SKM-1 treated with dmso at 0.1 percent for 144 hours (cell line): ENCODE measurements at regions not wholly inside any gene's neighbourhood (a gene's known extent, or its start where the extent isn't known, plus 50 kb on each side); places are given as distances from the start of the nearest gene placed in this dataset.
"Not testable (repeated sequence)": the region's sequence is repeated elsewhere in the genome, so short reads cannot be mapped to it uniquely, and the experiment has no call there.

Experiments
- DNase-seq: peaks from one replicate; lab custom pipeline; 2025; ENCODE audit not compliant: unreplicated experiment; lab: John Stamatoyannopoulos, UW

- DNase-seq = no peak
These were observed 2618.6 kb downstream of the ARAP2 start for GRCh38 chr4:33625748-33626147.

GRCh38 chr4:33626221-33626620 lies 2618.1 kb downstream of the ARAP2 start:
- DNase-seq = no peak

GRCh38 chr4:33628296-33628695 lies 2616.0 kb downstream of the ARAP2 start:
- DNase-seq = no peak

GRCh38 chr4:33649015-33649414 lies 2595.3 kb downstream of the ARAP2 start:
- DNase-seq = no peak

DNA sequence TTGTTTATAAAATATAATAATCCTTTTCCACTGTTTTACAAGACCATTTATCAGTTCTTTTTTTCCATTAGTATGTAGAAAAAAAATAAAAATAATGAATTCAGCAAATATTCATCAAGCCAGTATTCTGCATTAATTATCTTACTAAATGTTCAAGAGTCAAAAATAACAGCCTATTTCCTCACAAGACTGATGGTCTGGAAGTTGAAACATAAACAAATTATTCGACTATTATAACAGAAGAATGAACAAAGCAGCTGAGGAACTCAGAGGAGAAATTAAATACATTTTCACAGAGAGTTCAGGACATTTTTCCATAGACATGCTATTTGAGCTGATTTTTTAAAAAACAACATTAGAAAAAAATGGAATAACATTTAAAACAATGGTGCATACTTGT lies 2594.8 kb downstream of the ARAP2 start:
- DNase-seq = no peak

- no peak for DNase-seq
These were observed 2594.3 kb downstream of the ARAP2 start for GRCh38 chr4:33650036-33650435.

DNA sequence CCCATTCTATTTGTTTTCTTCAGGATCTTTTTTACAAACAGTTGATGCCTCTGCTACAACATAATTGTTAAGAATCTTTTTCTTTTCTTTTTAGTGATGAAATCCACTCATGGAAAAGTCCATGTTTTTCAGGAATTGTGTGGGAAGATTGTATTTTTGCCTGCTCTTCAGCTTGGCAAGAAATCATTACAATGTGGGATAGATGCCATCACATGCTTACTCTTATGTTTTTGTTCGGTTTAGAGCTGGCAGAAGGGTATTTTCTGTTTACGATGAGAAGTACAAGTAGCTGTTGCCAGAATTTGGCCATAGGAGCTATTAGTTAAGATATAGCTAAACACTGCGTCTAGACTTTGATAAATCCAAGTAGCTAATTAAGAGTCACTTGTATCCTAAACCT lies 2585.3 kb downstream of the ARAP2 start:
- no peak for DNase-seq

DNA sequence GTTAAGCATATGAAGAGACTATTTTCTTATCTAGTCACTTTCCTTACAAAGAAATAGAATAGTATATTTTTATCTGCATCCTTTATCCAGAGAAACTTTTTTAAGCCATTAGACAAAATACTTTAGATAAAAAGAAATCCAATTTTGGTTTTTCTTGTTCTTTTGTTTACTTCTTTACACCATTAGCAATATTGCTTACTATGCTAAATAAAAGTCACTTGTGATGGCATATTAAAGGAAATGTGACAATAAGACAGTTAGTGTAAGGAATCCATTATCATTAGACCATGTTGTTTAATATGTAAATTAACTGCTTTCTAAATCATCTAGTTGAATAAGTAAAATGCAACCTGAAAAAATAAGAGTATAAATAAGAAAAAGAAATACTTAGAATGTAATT lies 2582.7 kb downstream of the ARAP2 start:
- DNase-seq = no peak

DNA sequence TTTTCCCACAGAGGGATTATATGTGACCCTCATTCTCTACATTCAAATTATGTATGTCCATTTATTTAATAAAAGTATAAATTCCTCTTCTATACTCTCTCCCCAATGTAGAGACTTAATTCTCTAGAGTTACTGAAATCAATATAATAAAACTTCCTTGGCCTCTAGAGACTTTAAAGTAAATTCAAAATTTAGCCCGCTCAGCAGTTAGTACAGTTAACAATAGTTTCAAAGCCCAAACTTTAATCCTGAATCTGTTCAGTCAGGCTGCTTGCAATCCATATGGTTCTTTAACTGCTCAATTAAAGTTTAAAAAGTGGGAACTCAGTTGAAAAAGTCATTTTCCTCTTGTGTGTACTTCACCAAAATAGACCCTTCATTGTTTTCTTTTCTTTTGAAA lies 2558.4 kb downstream of the ARAP2 start:
- DNase-seq = no peak

GRCh38 chr4:33696041-33696440 lies 2548.3 kb downstream of the ARAP2 start:
- no peak for DNase-seq

- DNase-seq = no peak
These were observed 2547.7 kb downstream of the ARAP2 start for GRCh38 chr4:33696586-33696985.

- DNase-seq = no peak
These were observed 2535.1 kb downstream of the ARAP2 start for GRCh38 chr4:33709247-33709646.

- DNase-seq = no peak
These were observed 2532.5 kb downstream of the ARAP2 start for GRCh38 chr4:33711826-33712225.

DNA sequence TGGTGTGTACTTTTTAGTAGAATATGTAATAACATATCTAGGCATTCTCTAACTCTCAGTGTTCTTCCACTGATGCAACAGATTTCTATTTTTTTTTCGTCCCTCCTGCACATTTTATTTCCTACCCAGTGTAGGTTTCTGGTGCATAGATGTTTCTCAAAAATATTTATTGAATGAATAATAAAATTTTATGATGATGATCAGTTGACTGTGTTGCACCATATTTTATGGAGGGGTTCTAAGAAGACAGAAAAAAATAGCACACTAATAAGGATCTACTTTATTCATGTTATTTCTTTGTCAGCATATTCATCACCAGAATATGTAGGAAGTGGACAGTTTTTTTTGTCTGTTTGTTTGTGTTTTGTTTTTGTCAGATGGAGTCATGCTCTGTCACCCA lies 2529.3 kb downstream of the ARAP2 start:
- DNase-seq = no peak

DNA sequence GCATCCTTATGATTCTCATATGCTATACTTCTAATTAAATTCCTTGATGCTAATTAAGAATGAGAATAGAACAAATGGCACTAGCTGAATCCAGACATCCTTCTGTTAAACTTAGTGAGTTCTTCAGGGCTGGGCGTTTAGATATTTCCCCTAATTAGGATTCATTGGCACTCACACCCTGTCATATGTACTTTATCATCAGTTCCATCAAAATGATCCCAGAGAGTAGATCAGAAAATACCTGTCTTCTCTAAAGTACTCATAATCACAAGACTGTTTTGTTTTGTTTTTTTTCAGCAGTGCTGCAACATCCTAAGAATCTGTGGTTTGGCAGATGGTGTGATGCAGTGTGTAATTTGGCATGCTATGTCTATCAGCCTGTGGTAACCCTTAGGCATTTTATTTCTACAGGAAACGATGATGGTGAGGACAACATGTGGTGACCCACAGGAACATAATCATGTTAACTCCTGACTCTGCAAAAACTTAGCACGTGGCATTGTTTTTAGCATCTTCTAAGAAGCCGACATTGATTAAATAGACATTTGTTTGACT lies 2528.4 kb downstream of the ARAP2 start:
- DNase-seq = no peak

DNA sequence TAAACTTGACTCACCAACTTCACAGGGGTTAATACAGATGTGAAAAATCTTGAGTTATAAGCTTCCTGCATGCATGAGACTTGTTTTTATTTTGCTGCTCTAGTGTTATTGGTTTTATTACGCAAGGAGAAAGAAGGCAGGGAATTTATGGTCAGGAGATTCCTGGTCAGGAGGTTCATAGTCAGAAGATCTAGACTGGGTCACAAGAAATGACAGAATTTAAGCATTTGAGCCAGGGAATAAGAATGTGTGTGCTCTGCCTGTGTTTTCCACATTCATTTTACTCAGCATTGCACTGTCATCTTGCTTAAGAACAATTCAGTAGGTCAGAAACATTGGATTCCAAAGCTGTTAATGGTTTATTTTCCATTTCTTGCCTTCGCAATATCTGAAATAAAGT lies 2522.1 kb downstream of the ARAP2 start:
- DNase-seq = no peak

GRCh38 chr4:33722800-33723516 lies 2521.4 kb downstream of the ARAP2 start:
- no peak for DNase-seq

GRCh38 chr4:33724685-33725084 lies 2519.6 kb downstream of the ARAP2 start:
- no peak for DNase-seq

GRCh38 chr4:33725861-33726260 lies 2518.5 kb downstream of the ARAP2 start:
- no peak for DNase-seq

GRCh38 chr4:33737726-33738125 lies 2506.6 kb downstream of the ARAP2 start:
- no peak for DNase-seq

DNA sequence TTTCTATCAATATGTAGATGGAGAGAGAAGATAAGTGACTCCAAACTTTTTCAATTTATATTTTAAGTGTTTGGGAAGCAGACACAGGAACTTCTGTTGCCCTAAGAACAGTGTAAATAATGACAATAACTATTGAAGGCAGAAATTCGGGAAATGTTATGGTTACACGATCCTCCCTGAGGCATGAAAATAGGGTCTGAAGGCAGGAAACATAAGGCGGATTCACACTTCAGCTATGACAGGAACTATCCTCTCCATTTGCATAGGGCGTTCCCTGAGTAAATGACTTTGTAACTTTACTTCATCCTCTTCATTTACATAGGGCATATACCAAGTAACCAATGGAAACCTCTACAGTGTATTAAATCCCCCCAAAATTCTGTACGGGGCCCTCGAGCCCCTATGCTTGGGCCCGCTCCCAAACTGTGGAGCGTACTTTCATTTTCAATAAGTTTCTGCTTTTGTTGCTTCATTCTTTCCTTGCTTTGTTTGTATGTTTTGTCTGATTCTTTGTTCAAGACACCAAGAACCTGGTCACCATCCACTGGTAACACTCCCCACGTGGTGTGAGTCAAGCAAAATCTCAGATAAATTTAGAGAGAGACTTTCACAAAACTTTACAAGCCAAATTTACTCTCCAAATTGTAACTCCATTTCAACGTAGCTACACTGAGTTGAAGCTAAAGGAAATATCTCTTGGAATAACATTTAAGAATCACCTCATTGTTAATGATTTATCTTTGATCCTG lies 2504.3 kb downstream of the ARAP2 start:
- DNase-seq = no peak

- DNase-seq = not testable (repeated sequence)
These were observed 2503.4 kb downstream of the ARAP2 start for GRCh38 chr4:33740871-33741270.
